ENCODE measurements at regions not wholly inside any gene's neighbourhood (a gene's known extent, or its start where the extent isn't known, plus 50 kb on each side); places are given as distances from the start of the nearest gene placed in this dataset.

DNA sequence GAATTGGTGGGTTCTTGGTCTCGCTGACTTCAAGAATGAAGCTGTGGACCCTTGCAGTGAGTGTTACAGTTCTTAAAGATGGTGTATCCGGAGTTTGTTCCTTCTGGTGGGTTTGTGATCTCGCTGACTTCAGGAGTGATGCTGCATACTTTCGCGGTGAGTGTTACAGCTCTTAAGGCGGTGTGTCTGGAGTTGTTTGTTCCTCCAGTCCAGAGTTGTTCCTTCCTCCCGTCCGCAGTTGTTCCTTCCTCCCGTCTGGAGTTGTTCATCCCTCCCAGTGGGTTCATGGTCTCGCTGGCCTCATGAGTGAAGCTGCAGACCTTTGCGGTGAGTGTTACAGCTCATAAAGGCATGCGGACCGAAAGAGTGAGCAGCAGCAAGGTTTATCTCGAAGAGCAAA is 159.6 kb upstream of the ADAMTSL1 start:
- TF ChIP-seq, protein P1, sequence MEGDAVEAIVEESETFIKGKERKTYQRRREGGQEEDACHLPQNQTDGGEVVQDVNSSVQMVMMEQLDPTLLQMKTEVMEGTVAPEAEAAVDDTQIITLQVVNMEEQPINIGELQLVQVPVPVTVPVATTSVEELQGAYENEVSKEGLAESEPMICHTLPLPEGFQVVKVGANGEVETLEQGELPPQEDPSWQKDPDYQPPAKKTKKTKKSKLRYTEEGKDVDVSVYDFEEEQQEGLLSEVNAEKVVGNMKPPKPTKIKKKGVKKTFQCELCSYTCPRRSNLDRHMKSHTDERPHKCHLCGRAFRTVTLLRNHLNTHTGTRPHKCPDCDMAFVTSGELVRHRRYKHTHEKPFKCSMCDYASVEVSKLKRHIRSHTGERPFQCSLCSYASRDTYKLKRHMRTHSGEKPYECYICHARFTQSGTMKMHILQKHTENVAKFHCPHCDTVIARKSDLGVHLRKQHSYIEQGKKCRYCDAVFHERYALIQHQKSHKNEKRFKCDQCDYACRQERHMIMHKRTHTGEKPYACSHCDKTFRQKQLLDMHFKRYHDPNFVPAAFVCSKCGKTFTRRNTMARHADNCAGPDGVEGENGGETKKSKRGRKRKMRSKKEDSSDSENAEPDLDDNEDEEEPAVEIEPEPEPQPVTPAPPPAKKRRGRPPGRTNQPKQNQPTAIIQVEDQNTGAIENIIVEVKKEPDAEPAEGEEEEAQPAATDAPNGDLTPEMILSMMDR (IDR thresholded peaks at IDR 0.05): no peak
- TF ChIP-seq POLR2A (IDR thresholded peaks at IDR 0.05): no peak

All from heart left ventricle (tissue), 13 donors.